DMS 273 (cell line): ENCODE measurements at regions not wholly inside any gene's neighbourhood (a gene's known extent, or its start where the extent isn't known, plus 50 kb on each side); places are given as distances from the start of the nearest gene placed in this dataset.

ENCODE experiments used
- DNase-seq: peaks from one replicate; lab custom pipeline; 2025; ENCODE audit not compliant: unreplicated experiment; lab: John Stamatoyannopoulos, UW

- no peak for DNase-seq
These were observed 67.6 kb upstream of the CTSC start for GRCh38 chr11:88404932-88405710.

- no peak for DNase-seq
These were observed 66.9 kb upstream of the CTSC start for GRCh38 chr11:88404391-88404790.

- DNase-seq, result no peak
These were observed 65.2 kb upstream of the CTSC start for GRCh38 chr11:88402784-88403183.

GRCh38 chr11:88402192-88402715 lies 64.7 kb upstream of the CTSC start:
- DNase-seq, result no peak

- no peak for DNase-seq
These were observed 61.4 kb upstream of the CTSC start for GRCh38 chr11:88398791-88399570.

GRCh38 chr11:88398372-88398771 lies 60.8 kb upstream of the CTSC start:
- DNase-seq, result no peak

GRCh38 chr11:88390254-88390653 lies 52.7 kb upstream of the CTSC start:
- DNase-seq, result no peak

- no peak for DNase-seq
These were observed 50.4 kb upstream of the CTSC start for GRCh38 chr11:88387957-88388356.
